ENCODE measurements at regions not wholly inside any gene's neighbourhood (a gene's known extent, or its start where the extent isn't known, plus 50 kb on each side); places are given as distances from the start of the nearest gene placed in this dataset.

DNA sequence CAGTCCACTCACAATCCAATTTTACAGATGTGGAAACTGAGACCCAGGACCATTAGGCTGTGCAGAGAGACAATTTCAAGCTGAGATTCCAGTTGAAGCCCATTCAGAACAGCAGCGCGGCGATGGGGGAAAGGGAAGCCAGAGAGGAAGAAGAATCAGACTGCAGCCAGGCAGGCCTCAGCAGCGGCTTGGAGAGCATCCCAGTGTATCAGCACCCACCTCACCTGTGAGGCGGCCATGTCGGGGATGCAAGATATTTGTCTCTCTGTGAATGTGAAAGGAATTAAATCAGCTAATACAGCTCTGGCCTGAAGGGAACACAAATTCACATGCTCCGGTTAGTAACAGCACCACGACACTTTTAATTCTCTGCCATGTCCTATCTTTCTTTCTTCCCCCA lies 198.0 kb upstream of the SOX11 start:
- Histone ChIP-seq H3K4me1 (no peaks in the 10 kb centered on the region), H3K27ac (no peak overlapping the region), H3K4me3 (no peak overlapping the region), H3K9me3 (no peaks in the 10 kb centered on the region), H3K36me3 (no peaks in the 10 kb centered on the region), H3K27me3 (no peaks in the 10 kb centered on the region)
- intact Hi-C loops (cut with DNase I; ENCODE audit: low total_unique reads), result no loop called here
- TF ChIP-seq, protein P1, sequence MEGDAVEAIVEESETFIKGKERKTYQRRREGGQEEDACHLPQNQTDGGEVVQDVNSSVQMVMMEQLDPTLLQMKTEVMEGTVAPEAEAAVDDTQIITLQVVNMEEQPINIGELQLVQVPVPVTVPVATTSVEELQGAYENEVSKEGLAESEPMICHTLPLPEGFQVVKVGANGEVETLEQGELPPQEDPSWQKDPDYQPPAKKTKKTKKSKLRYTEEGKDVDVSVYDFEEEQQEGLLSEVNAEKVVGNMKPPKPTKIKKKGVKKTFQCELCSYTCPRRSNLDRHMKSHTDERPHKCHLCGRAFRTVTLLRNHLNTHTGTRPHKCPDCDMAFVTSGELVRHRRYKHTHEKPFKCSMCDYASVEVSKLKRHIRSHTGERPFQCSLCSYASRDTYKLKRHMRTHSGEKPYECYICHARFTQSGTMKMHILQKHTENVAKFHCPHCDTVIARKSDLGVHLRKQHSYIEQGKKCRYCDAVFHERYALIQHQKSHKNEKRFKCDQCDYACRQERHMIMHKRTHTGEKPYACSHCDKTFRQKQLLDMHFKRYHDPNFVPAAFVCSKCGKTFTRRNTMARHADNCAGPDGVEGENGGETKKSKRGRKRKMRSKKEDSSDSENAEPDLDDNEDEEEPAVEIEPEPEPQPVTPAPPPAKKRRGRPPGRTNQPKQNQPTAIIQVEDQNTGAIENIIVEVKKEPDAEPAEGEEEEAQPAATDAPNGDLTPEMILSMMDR (IDR thresholded peaks at IDR 0.05), result no peak
- TF ChIP-seq POLR2AphosphoS5 (IDR thresholded peaks at IDR 0.05), result no peak
- no peak for TF ChIP-seq POLR2A (IDR thresholded peaks at IDR 0.05)
- DNase-seq (ENCODE audit: low spot score in 2 of 2), result no peak

GRCh38 chr2:5495586-5495985 lies 196.6 kb upstream of the SOX11 start:
- intact Hi-C loops (cut with DNase I; ENCODE audit: low total_unique reads), result no loop called here
- Histone ChIP-seq H3K27ac (no peak overlapping the region), H3K36me3 (no peaks in the 10 kb centered on the region), H3K4me1 (no peaks in the 10 kb centered on the region), H3K4me3 (no peak overlapping the region), H3K27me3 (no peaks in the 10 kb centered on the region), H3K9me3 (no peaks in the 10 kb centered on the region)
- TF ChIP-seq, protein P1 (IDR thresholded peaks at IDR 0.05), result no peak
- no peak for TF ChIP-seq POLR2AphosphoS5 (IDR thresholded peaks at IDR 0.05)
- no peak for TF ChIP-seq POLR2A (IDR thresholded peaks at IDR 0.05)
- DNase-seq (ENCODE audit: low spot score in 2 of 2), result no peak

DNA sequence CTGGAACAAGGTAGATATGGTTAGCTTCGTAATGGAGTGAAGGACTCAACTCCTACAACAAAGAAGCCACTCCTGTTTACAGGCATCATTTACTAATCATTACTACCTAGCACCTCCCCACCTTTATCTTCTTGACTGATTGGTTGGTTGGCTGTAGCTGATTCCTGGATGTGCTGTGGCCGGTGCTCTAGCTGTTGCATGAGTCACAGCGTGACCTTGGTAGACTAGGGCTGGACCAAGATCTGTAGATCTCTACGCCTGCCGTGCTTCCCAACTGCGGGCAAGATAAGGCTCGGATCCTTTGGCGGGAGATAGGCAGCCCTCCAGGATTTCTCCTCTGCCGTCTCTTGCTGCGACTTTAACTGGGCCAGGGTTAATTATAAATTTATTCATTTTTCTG lies 194.3 kb upstream of the SOX11 start:
- Histone ChIP-seq H3K27me3 (no peaks in the 10 kb centered on the region), H3K27ac (no peak overlapping the region), H3K4me3 (no peak overlapping the region), H3K9me3 (no peaks in the 10 kb centered on the region), H3K36me3 (no peaks in the 10 kb centered on the region), H3K4me1 (no peaks in the 10 kb centered on the region)
- intact Hi-C loops (cut with DNase I; ENCODE audit: low total_unique reads), result no loop called here
- no peak for DNase-seq (ENCODE audit: low spot score in 2 of 2)
- TF ChIP-seq POLR2A (IDR thresholded peaks at IDR 0.05) (no peak), POLR2AphosphoS5 (IDR thresholded peaks at IDR 0.05) (no peak)
- TF ChIP-seq, protein P1 (IDR thresholded peaks at IDR 0.05), result no peak

DNA sequence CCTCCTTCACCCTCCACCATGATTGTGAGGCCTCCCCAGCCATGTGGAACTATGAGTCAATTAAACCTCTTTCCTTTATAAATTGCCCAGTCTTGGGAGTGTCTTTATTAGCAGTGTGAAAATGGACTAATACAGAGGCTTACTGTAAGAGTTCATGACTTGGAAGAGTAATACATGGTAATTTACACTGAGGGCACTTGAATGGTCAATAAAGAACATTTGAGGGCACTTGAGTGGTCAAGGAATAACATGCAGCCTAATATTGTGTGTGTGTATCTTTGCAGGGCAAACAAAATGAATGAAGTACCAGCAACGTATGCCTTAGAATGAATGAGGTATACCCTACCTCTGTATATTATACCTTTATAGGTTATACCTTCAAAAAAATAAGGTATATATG lies 190.4 kb upstream of the SOX11 start:
- no peaks in the 10 kb centered on the region for H3K36me3 ChIP-seq
- no peaks in the 10 kb centered on the region for H3K4me1 ChIP-seq
- H3K4me3 ChIP-seq, result no peak overlapping the region
- H3K9me3 ChIP-seq, result no peaks in the 10 kb centered on the region
- no peaks in the 10 kb centered on the region for H3K27me3 ChIP-seq
- no peak overlapping the region for H3K27ac ChIP-seq
- intact Hi-C loops (cut with DNase I; ENCODE audit: low total_unique reads), result no loop called here
- TF ChIP-seq, protein P1 (IDR thresholded peaks at IDR 0.05), result no peak
- TF ChIP-seq POLR2A (IDR thresholded peaks at IDR 0.05), result no peak
- no peak for TF ChIP-seq POLR2AphosphoS5 (IDR thresholded peaks at IDR 0.05)
- no peak for DNase-seq (ENCODE audit: low spot score in 2 of 2)

DNA sequence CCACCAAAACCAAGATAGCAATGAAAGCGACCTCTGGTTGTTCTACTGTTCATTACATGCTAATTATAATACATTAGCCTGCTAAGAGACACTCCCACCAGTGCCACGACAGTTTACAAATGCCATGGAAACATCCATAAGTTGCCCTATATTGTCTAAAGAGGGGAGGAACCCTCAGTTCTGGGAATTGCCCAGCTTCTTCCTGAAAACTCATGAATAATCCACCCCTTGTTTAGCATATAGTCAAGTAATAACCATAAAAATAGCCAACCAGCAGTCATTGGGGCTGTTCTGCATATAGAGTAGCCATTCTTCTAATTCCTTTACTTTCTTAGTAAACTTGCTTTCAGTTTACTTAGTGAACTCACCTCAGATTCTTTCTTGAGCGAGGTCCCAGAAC lies 189.8 kb upstream of the SOX11 start:
- Histone ChIP-seq H3K27me3 (no peaks in the 10 kb centered on the region), H3K36me3 (no peaks in the 10 kb centered on the region), H3K4me3 (no peak overlapping the region), H3K9me3 (no peaks in the 10 kb centered on the region), H3K27ac (no peak overlapping the region), H3K4me1 (no peaks in the 10 kb centered on the region)
- TF ChIP-seq POLR2A (IDR thresholded peaks at IDR 0.05) (no peak), POLR2AphosphoS5 (IDR thresholded peaks at IDR 0.05) (no peak)
- TF ChIP-seq, protein P1 (IDR thresholded peaks at IDR 0.05), result no peak
- intact Hi-C loops (cut with DNase I; ENCODE audit: low total_unique reads), result no loop called here
- DNase-seq (ENCODE audit: low spot score in 2 of 2), result no peak

All from breast epithelium (tissue), 4 donors.